Fibroblast of lung (primary cell): ENCODE measurements at regions not wholly inside any gene's neighbourhood (a gene's known extent, or its start where the extent isn't known, plus 50 kb on each side); places are given as distances from the start of the nearest gene placed in this dataset.

Source experiments
- CTCF ChIP-seq, 2 donors: IDR thresholded peaks in 1 of 2; conservative IDR thresholded peaks in 1 of 2; 1 replicate in 1 of 2; 2 replicates in 1 of 2; pipeline ENCODE4 v1.5.1; 2011 to 2012; ENCODE audit warnings: low read length in 2 of 2, control low read depth in 1 of 2, inconsistent platforms in 1 of 2, low read depth in 1 of 2, mild to moderate bottlenecking in 1 of 2
- EZH2 ChIP-seq: IDR thresholded peaks from 2 replicates; pipeline ENCODE4 v1.5.1; 2012; ENCODE audit warnings: low read length, control low read depth, mild to moderate bottlenecking; ENCODE audit errors: missing control alignments

GRCh38 chr5:167012123-167013034 is 1279.1 kb upstream of the WWC1 start:
- TF ChIP-seq CTCF (conservative IDR thresholded peaks at IDR 0.05 in 1 of 2, IDR thresholded peaks at IDR 0.05 in 1 of 2; ENCODE audit: low read depth in 1 of 2, low read length in 2 of 2), result no peak
- no peak for TF ChIP-seq EZH2
